Muscle of arm (tissue), 1 donor: ENCODE measurements at regions not wholly inside any gene's neighbourhood (a gene's known extent, or its start where the extent isn't known, plus 50 kb on each side); places are given as distances from the start of the nearest gene placed in this dataset.

Experiments used
- DNase-seq: peaks from one replicate; pipeline ENCODE4 v3.0.0-alpha.2; 2013

- no peak for DNase-seq
These were observed 56.6 kb downstream of the HLA-G start for GRCh38 chr6:29884261-29884660.

- DNase-seq = no peak
These were observed 55.6 kb upstream of the HLA-A start for GRCh38 chr6:29886701-29887100.

- DNase-seq = peak; percentile 10
These were observed 55.0 kb upstream of the HLA-A start for GRCh38 chr6:29887330-29887818.

DNA sequence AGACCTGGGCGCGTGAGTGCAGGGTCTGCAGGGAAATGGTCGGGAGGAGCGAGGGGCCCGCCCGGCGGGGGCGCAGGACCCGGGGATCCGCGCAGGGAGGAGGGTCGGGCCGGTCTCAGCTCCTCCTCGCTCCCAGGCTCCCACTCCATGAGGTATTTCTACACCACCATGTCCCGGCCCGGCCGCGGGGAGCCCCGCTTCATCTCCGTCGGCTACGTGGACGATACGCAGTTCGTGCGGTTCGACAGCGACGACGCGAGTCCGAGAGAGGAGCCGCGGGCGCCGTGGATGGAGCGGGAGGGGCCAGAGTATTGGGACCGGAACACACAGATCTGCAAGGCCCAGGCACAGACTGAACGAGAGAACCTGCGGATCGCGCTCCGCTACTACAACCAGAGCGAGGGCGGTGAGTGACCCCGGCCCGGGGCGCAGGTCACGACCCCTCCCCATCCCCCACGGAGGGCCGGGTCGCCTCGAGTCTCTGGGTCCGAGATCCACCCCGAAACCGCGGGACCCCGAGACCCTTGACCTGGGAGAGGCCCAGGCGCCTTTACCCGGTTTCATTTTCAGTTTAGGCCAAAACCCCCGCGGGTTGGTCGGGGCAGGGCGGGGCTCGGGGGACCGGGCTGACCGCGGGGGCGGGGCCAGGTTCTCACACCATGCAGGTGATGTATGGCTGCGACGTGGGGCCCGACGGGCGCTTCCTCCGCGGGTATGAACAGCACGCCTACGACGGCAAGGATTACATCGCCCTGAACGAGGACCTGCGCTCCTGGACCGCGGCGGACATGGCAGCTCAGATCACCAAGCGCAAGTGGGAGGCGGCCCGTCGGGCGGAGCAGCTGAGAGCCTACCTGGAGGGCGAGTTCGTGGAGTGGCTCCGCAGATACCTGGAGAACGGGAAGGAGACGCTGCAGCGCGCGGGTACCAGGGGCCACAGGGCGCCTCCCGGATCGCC is 54.2 kb upstream of the HLA-A start:
- peak; percentile 37 for DNase-seq
